HepG2 (cell line): ENCODE measurements at regions not wholly inside any gene's neighbourhood (a gene's known extent, or its start where the extent isn't known, plus 50 kb on each side); places are given as distances from the start of the nearest gene placed in this dataset.

ENCODE experiments used
- ATAC-seq: fragments of 200-7000 bp; cut with Tn5 transposase; 3 replicates; pipeline ENCODE4 v1.9.1; 2020; ENCODE audit warnings: mild to moderate bottlenecking, moderate library complexity
- BruUV-seq: library from RNA; stranded (reverse); fragments of 400-500 nt; replicated peaks from 2 replicates; lab custom pipeline; 2021; lab: Mats Ljungman, UMichigan
- CTCF ChIA-PET: fragments of 300-600 bp; formaldehyde crosslinking; extraction: SDS; loops from one replicate; lab custom pipeline; 2021; ENCODE audit warnings: low total read pairs, inconsistent platforms, low intra/inter-chr PET ratio; lab: Yijun Ruan, JAX
- POLR2A ChIA-PET: fragments of 350-600 bp; sonication (Branson Sonifier 250); formaldehyde crosslinking; loops from one replicate; lab custom pipeline; 2020; ENCODE audit warnings: antibody characterized with exemption, inconsistent platforms; lab: Yijun Ruan, JAX
- DNase-seq: peaks from one replicate; pipeline ENCODE4 v3.0.0-alpha.2; 2015; ENCODE audit warnings: low spot score
- FAIRE-seq: peaks from 3 replicates; lab custom pipeline; 2011; peaks lifted over from hg19 to GRCh38; lab: Jason Lieb, UNC
- H2AFZ ChIP-seq: one replicate; pipeline ENCODE4 v1.6.1; 2011; ENCODE audit warnings: low read length, inconsistent platforms
- H3K27ac ChIP-seq: fragments of 300-600 bp; 3 replicates; pipeline ENCODE4 v1.8.0; 2011; ENCODE audit warnings: mixed run types, mild to moderate bottlenecking, mixed read lengths, low read length, inconsistent platforms; ENCODE audit not compliant: insufficient read depth; ENCODE audit errors: extremely low read length
- H3K27me3 ChIP-seq, 2 experiments: fragments of 200-600 bp in 1 of 2; 2 replicates in 1 of 2; 3 replicates in 1 of 2; pipeline versions ENCODE4 v1.6.0 to v1.8.0; 2011; ENCODE audit warnings: low read length in 2 of 2, mild to moderate bottlenecking in 2 of 2, moderate library complexity in 2 of 2, inconsistent platforms in 1 of 2; ENCODE audit not compliant: insufficient read depth in 2 of 2, control insufficient read depth in 1 of 2
- H3K36me3 ChIP-seq, 2 experiments: fragments of 200-600 bp in 1 of 2; replicated peaks in 1 of 2; 2 replicates in 1 of 2; 3 replicates in 1 of 2; pipeline versions ENCODE4 v1.5.1 to v1.8.0; 2011; ENCODE audit warnings: low read length in 2 of 2, inconsistent platforms in 1 of 2; ENCODE audit not compliant: insufficient read depth in 2 of 2, control insufficient read depth in 1 of 2
- H3K4me1 ChIP-seq: 2 replicates; pipeline ENCODE4 v1.5.1; 2012; ENCODE audit warnings: low read length, inconsistent platforms; ENCODE audit not compliant: insufficient read depth
- H3K4me2 ChIP-seq: 2 replicates; pipeline ENCODE4 v1.6.0; 2011; ENCODE audit warnings: low read depth, low read length, inconsistent platforms
- H3K4me3 ChIP-seq, 3 experiments: fragments of 200-600 bp in 1 of 3; sonication (generic), shearing (Covaris generic) in 1 of 3; replicated peaks in 1 of 3; 2 replicates each; pipeline ENCODE4 v1.5.1; 2011 to 2016; ENCODE audit warnings: low read length in 3 of 3, inconsistent platforms in 2 of 3, low read depth in 2 of 3, mild to moderate bottlenecking in 2 of 3, control low read depth in 1 of 3, mixed read lengths in 1 of 3; ENCODE audit not compliant: insufficient read depth in 1 of 3
- H3K79me2 ChIP-seq: one replicate; pipeline ENCODE4 v1.6.1; 2011; ENCODE audit warnings: low read length, inconsistent platforms; ENCODE audit not compliant: insufficient read depth
- H3K9ac ChIP-seq: 2 replicates; pipeline ENCODE4 v1.6.0; 2011; ENCODE audit warnings: mild to moderate bottlenecking, low read depth, low read length, inconsistent platforms; ENCODE audit not compliant: insufficient read depth
- H3K9me3 ChIP-seq: 2 replicates; pipeline ENCODE4 v1.5.1; 2012; ENCODE audit warnings: mild to moderate bottlenecking, low read length
- H4K20me1 ChIP-seq: 2 replicates; pipeline ENCODE4 v1.6.0; 2011; ENCODE audit warnings: inconsistent platforms, mild to moderate bottlenecking, low read length, moderate library complexity; ENCODE audit not compliant: insufficient read depth
- ISL2 ChIP-seq: sonication (generic); formaldehyde crosslinking; IDR thresholded peaks from 2 replicates; pipeline ENCODE4 v1.5.0; 2020; ENCODE audit warnings: missing genetic modification reagents
- MTA3 ChIP-seq: sonication (generic); formaldehyde crosslinking; IDR thresholded peaks from 2 replicates; pipeline ENCODE4 v1.4.0; 2020; ENCODE audit warnings: missing genetic modification reagents
- MXD3 ChIP-seq: IDR thresholded peaks from 2 replicates; pipeline ENCODE4 v1.6.1; 2016; ENCODE audit warnings: mild to moderate bottlenecking, missing biosample characterization, missing genetic modification reagents
- ZC3H13 ChIP-seq: sonication (generic); formaldehyde crosslinking; IDR thresholded peaks from 2 replicates; pipeline ENCODE4 v1.8.1; 2023; ENCODE audit warnings: mild to moderate bottlenecking, missing genetic modification reagents, moderate library complexity
- ZNF224 ChIP-seq: sonication (generic); formaldehyde crosslinking; IDR thresholded peaks from 2 replicates; pipeline ENCODE4 v1.5.0; 2020; ENCODE audit warnings: mild to moderate bottlenecking, missing genetic modification reagents
- ZNF432 ChIP-seq: sonication (generic); formaldehyde crosslinking; IDR thresholded peaks from 2 replicates; pipeline ENCODE4 v1.5.0; 2020; ENCODE audit warnings: missing genetic modification reagents, mild to moderate bottlenecking, borderline replicate concordance
- WGBS: methylation state at CpG from one replicate; pipeline ENCODE4 v1.1.6; 2017; ENCODE audit warnings: low lambda C conversion rate; 5-methylcytosine and 5-hydroxymethylcytosine counted together
- in situ Hi-C: cut with HindIII; loops from 2 replicates; pipeline ENCODE4 v1.10.0; 2017; ENCODE audit warnings: low pct_unique_long_range_greater_than_20kb; ENCODE audit not compliant: extremely low pct_ligation_motif_present
- intact Hi-C: fragments of 100-400 bp; cut with micrococcal nuclease; formaldehyde crosslinking; loops from one replicate; pipeline ENCODE4 v1.10.0; 2022; ENCODE audit not compliant: unreplicated experiment
- TF ChIP-seq, protein P1 (sequence below): IDR thresholded peaks from 2 replicates; pipeline ENCODE4 v1.6.1; 2016; ENCODE audit warnings: low read depth, borderline replicate concordance
- TF ChIP-seq, protein P2 (sequence below): sonication (generic); formaldehyde crosslinking; IDR thresholded peaks from 2 replicates; pipeline ENCODE4; 2020; ENCODE audit warnings: missing genetic modification reagents, mild to moderate bottlenecking, borderline replicate concordance
- TF ChIP-seq, protein P3 (sequence below): conservative IDR thresholded peaks from 2 replicates; pipeline ENCODE4 v1.6.1; 2018; ENCODE audit warnings: missing genetic modification reagents

GRCh38 chr4:162644346-162644745, 480.5 kb upstream of the FSTL5 start (continued):
- no peak for TF ChIP-seq ZC3H13 (CRISPR knock-in tag)
- TF ChIP-seq, protein P1, sequence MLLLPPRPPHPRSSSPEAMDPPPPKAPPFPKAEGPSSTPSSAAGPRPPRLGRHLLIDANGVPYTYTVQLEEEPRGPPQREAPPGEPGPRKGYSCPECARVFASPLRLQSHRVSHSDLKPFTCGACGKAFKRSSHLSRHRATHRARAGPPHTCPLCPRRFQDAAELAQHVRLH (CRISPR knock-in tag): no peak
- TF ChIP-seq, protein P2, sequence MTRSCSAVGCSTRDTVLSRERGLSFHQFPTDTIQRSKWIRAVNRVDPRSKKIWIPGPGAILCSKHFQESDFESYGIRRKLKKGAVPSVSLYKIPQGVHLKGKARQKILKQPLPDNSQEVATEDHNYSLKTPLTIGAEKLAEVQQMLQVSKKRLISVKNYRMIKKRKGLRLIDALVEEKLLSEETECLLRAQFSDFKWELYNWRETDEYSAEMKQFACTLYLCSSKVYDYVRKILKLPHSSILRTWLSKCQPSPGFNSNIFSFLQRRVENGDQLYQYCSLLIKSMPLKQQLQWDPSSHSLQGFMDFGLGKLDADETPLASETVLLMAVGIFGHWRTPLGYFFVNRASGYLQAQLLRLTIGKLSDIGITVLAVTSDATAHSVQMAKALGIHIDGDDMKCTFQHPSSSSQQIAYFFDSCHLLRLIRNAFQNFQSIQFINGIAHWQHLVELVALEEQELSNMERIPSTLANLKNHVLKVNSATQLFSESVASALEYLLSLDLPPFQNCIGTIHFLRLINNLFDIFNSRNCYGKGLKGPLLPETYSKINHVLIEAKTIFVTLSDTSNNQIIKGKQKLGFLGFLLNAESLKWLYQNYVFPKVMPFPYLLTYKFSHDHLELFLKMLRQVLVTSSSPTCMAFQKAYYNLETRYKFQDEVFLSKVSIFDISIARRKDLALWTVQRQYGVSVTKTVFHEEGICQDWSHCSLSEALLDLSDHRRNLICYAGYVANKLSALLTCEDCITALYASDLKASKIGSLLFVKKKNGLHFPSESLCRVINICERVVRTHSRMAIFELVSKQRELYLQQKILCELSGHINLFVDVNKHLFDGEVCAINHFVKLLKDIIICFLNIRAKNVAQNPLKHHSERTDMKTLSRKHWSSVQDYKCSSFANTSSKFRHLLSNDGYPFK: no peak
- TF ChIP-seq, protein P3, sequence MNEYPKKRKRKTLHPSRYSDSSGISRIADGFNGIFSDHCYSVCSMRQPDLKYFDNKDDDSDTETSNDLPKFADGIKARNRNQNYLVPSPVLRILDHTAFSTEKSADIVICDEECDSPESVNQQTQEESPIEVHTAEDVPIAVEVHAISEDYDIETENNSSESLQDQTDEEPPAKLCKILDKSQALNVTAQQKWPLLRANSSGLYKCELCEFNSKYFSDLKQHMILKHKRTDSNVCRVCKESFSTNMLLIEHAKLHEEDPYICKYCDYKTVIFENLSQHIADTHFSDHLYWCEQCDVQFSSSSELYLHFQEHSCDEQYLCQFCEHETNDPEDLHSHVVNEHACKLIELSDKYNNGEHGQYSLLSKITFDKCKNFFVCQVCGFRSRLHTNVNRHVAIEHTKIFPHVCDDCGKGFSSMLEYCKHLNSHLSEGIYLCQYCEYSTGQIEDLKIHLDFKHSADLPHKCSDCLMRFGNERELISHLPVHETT (CRISPR knock-in tag): no peak
- TF ChIP-seq, all 625 proteins: peak for 0

DNA sequence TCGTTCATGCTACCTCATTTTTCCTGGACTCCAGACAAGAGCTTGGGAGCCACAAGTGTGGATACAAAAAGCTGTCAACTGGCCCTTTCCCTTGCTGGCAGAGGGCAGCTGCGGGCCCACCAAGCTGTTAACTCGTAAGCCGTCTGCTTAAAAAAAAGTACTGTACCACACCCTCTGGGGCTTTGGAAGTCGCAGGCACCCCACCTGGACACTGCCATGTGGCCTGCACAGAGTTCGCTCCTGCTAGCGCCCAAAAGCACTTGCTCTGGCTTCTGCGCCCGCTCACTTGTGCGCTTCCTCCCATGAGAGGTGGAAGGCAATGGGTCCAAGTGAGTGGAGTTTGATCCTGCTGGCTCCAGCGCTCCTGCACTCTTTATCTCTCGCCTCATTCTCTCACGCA, 476.4 kb upstream of the FSTL5 start:
- H4K20me1 ChIP-seq: no peaks in the 10 kb centered on the region
- whole genome bisulfite sequencing: 19% methylated on average over 6 of the region's 13 CpGs
- BruUV-seq: no TSS peak
- H3K79me2 ChIP-seq: no peaks in the 10 kb centered on the region
- no peak overlapping the region for H2AFZ ChIP-seq
- no peak overlapping the region for H3K4me2 ChIP-seq
- no peak overlapping the region for H3K9ac ChIP-seq
- in situ Hi-C loops (no loop called here), intact Hi-C loops (no loop called here)
- TF ChIP-seq ZNF432 (CRISPR knock-in tag): no peak
- no peak for TF ChIP-seq ISL2 (CRISPR knock-in tag)
- TF ChIP-seq MXD3 (CRISPR knock-in tag): no peak
- TF ChIP-seq MTA3 (CRISPR knock-in tag): no peak
- no peak for TF ChIP-seq ZNF224 (CRISPR knock-in tag)
- no peak for FAIRE-seq
- H3K4me3 ChIP-seq: no peak overlapping the region
- no peaks in the 10 kb centered on the region for H3K4me1 ChIP-seq
- no peaks in the 10 kb centered on the region for H3K9me3 ChIP-seq
- no peaks in the 10 kb centered on the region for H3K36me3 ChIP-seq
- DNase-seq: no peak
- no peaks in the 10 kb centered on the region for H3K27me3 ChIP-seq
- ATAC-seq: no peak
- H3K27ac ChIP-seq: no peak overlapping the region
- POLR2A ChIA-PET: no interaction called here
- CTCF ChIA-PET: no interaction called here
